ENCODE measurements at regions not wholly inside any gene's neighbourhood (a gene's known extent, or its start where the extent isn't known, plus 50 kb on each side); places are given as distances from the start of the nearest gene placed in this dataset.

- TF ChIP-seq EZH2 (IDR thresholded peaks at IDR 0.05) (no peak), POLR2AphosphoS5 (IDR thresholded peaks at IDR 0.05; ENCODE audit: borderline replicate concordance, low read depth, low read length) (no peak)
These were observed 91.0 kb upstream of the EEA1 start for GRCh38 chr12:93019975-93020630.
